Right ventricle myocardium inferior (tissue), 1 donor: ENCODE measurements at regions not wholly inside any gene's neighbourhood (a gene's known extent, or its start where the extent isn't known, plus 50 kb on each side); places are given as distances from the start of the nearest gene placed in this dataset.
"Not testable (repeated sequence)": the region's sequence is repeated elsewhere in the genome, so short reads cannot be mapped to it uniquely, and the experiment has no call there.

ENCODE experiments used
- ATAC-seq: fragments of 200-7000 bp; cut with Tn5 transposase; one replicate; pipeline ENCODE4 v1.9.1; 2020; ENCODE audit warnings: mild to moderate bottlenecking, moderate library complexity
- DNase-seq: peaks from one replicate; pipeline ENCODE4 v3.0.0; 2021; ENCODE audit errors: missing footprints
- intact Hi-C: fragments of 100-400 bp; cut with DNase I; formaldehyde crosslinking; loops from one replicate; pipeline ENCODE4 v1.11.0; 2022
- donor health status: DM: no; HTN: yes; CAD: no; lungs with severe emphysema.

- ATAC-seq: no peak
- DNase-seq: no peak
- intact Hi-C loops: no loop called here
Observed at GRCh38 chr3:3902161-3902560, 102.9 kb downstream of the LRRN1 start.

- DNase-seq (no peak), ATAC-seq (no peak)
- intact Hi-C loops: no loop called here
Observed at GRCh38 chr3:3906171-3906570, 106.9 kb downstream of the LRRN1 start.

- ATAC-seq: no peak
- intact Hi-C loops: no loop called here
- no peak for DNase-seq
Observed at GRCh38 chr3:3907023-3907422, 107.8 kb downstream of the LRRN1 start.

GRCh38 chr3:3918763-3919162 is 119.5 kb downstream of the LRRN1 start:
- DNase-seq (no peak), ATAC-seq (no peak)
- intact Hi-C loops: no loop called here

GRCh38 chr3:3919316-3919715 is 120.1 kb downstream of the LRRN1 start:
- ATAC-seq (no peak), DNase-seq (no peak)
- intact Hi-C loops: no loop called here

GRCh38 chr3:3923619-3924018 is 124.4 kb downstream of the LRRN1 start:
- DNase-seq (no peak), ATAC-seq (no peak)
- intact Hi-C loops: no loop called here

- no peak for DNase-seq
- intact Hi-C loops: no loop called here
- no peak for ATAC-seq
Observed at GRCh38 chr3:3927198-3927597, 128.0 kb downstream of the LRRN1 start.

- no peak for ATAC-seq
- intact Hi-C loops: no loop called here
- no peak for DNase-seq
Observed at GRCh38 chr3:3927965-3928364, 128.7 kb downstream of the LRRN1 start.

GRCh38 chr3:3941380-3941779 is 142.1 kb downstream of the LRRN1 start:
- intact Hi-C loops, ATAC-seq, DNase-seq: not testable (repeated sequence)

- intact Hi-C loops: no loop called here
- no peak for ATAC-seq
- DNase-seq: no peak
Observed at GRCh38 chr3:3951071-3951470, 151.8 kb downstream of the LRRN1 start.

GRCh38 chr3:3951501-3951900 is 152.3 kb downstream of the LRRN1 start:
- intact Hi-C loops: no loop called here

GRCh38 chr3:3962867-3963266 is 163.6 kb downstream of the LRRN1 start:
- intact Hi-C loops, ATAC-seq: not testable (repeated sequence)

More at GRCh38 chr3:3951501-3951900, 152.3 kb downstream of the LRRN1 start:
- DNase-seq: no peak
- no peak for ATAC-seq

GRCh38 chr3:3984053-3984452 is 184.8 kb downstream of the LRRN1 start:
- DNase-seq (no peak), ATAC-seq (no peak)
- intact Hi-C loops: no loop called here

More at GRCh38 chr3:3962867-3963266, 163.6 kb downstream of the LRRN1 start:
- DNase-seq: not testable (repeated sequence)

- DNase-seq (no peak), ATAC-seq (no peak)
- intact Hi-C loops: no loop called here
Observed at GRCh38 chr3:3991598-3991997, 192.4 kb downstream of the LRRN1 start.

- intact Hi-C loops: no loop called here
- DNase-seq: no peak
- no peak for ATAC-seq
Observed at GRCh38 chr3:3992312-3992874, 193.2 kb downstream of the LRRN1 start.

GRCh38 chr3:3998140-3998922 is 199.1 kb downstream of the LRRN1 start:
- no peak for ATAC-seq
- no peak for DNase-seq
- intact Hi-C loops: loop anchor here (2.0 kb wide), 1 partner anchor 798 kb away; no protein-coding TSS in a partner anchor

- intact Hi-C loops: loop anchor here (2.0 kb wide), 1 partner anchor 799 kb away; no protein-coding TSS in a partner anchor
- ATAC-seq, DNase-seq: not testable (repeated sequence)
Observed at GRCh38 chr3:3999340-3999739, 200.1 kb downstream of the LRRN1 start.

- no peak for DNase-seq
- no peak for ATAC-seq
- intact Hi-C loops: no loop called here
Observed at GRCh38 chr3:4001976-4002375, 202.7 kb downstream of the LRRN1 start.

GRCh38 chr3:4006288-4006687 is 207.1 kb downstream of the LRRN1 start:
- intact Hi-C loops: no loop called here
- DNase-seq: no peak
- no peak for ATAC-seq

GRCh38 chr3:4008205-4008604 is 209.0 kb downstream of the LRRN1 start:
- intact Hi-C loops: no loop called here
- DNase-seq (no peak), ATAC-seq (no peak)
